ENCODE measurements at regions not wholly inside any gene's neighbourhood (a gene's known extent, or its start where the extent isn't known, plus 50 kb on each side); places are given as distances from the start of the nearest gene placed in this dataset.

DNA sequence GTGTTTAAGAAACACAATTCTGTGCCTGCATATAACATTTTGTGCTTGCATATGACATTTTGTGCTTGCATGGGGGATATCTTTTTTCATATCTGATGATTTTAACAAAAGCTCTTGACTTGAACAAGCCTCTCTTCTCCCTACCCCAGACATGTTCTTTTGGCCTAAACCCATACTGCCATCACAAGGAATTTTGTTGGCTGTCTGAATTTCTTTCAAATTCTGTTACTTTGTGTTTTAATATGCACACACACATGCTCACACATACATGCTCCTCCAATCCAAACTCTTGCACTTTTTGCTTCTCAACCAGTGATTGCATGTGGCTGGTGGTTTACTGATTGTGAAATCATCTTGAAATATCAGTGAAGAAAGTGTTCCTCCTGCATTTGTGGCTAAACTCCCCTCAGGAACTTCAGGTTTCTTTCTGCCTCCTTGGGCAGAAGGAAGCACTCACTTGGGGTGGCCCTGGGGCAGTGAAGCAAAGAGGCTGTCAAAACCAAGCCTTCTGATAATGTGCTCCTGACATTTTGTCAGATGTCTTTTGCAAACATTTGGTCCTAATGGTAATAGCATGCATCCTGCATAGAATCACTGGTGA lies 377.2 kb upstream of the KLF4 start:
- Histone ChIP-seq H3K4ac (ENCODE audit: low read depth, low read length) (no peak overlapping the region), H3K23me2 (ENCODE audit: insufficient read length, low read depth, low read length, poor library complexity, severe bottlenecking) (no peaks in the 10 kb centered on the region), H2BK20ac (ENCODE audit: low read depth, low read length, poor library complexity, severe bottlenecking) (no peak overlapping the region), H3K27me3 (ENCODE audit: insufficient read depth, low read length) (no peaks in the 10 kb centered on the region), H3K79me2 (ENCODE audit: insufficient read depth, low read length) (no peaks in the 10 kb centered on the region), H3K4me2 (ENCODE audit: insufficient read depth, insufficient read length, low read length) (no peak overlapping the region), H3T11ph (ENCODE audit: low read length) (no peak overlapping the region), H3K4me1 (ENCODE audit: insufficient read depth, low read length) (no peaks in the 10 kb centered on the region), H4K8ac (replicated peaks; ENCODE audit: insufficient read length, low read depth, low read length) (no peak overlapping the region), H2AK5ac (ENCODE audit: insufficient read length, low read length) (no peak overlapping the region), H2BK15ac (ENCODE audit: low read depth, low read length) (no peak overlapping the region), H4K5ac (ENCODE audit: insufficient read length, low read depth, low read length) (no peak overlapping the region), H3K18ac (ENCODE audit: insufficient read length, low read depth, low read length) (no peak overlapping the region), H3K27ac (ENCODE audit: insufficient read length, low read depth, low read length) (no peak overlapping the region), H4K91ac (ENCODE audit: insufficient read length, low read depth, low read length) (no peak overlapping the region), H4K20me1 (ENCODE audit: control insufficient read depth, insufficient read depth, insufficient read length) (no peaks in the 10 kb centered on the region), H3K14ac (ENCODE audit: insufficient read depth, low read length) (no peak overlapping the region), H3K23ac (ENCODE audit: insufficient read length, low read depth, low read length) (no peak overlapping the region), H3K9ac (ENCODE audit: extremely low read depth, insufficient read length, low read length) (no peak overlapping the region), H3K56ac (ENCODE audit: insufficient read length, low read depth, low read length) (no peak overlapping the region), H2BK5ac (ENCODE audit: insufficient read length, low read length) (no peak overlapping the region), H2BK120ac (ENCODE audit: low read depth, low read length, poor library complexity, severe bottlenecking) (no peak overlapping the region), H3K79me1 (ENCODE audit: insufficient read depth, low read depth, low read length, poor library complexity, severe bottlenecking) (no peaks in the 10 kb centered on the region), H3K9me3 (ENCODE audit: control insufficient read depth, low read depth, low read length) (no peaks in the 10 kb centered on the region), H2AFZ (ENCODE audit: low read length) (no peak overlapping the region), H2BK12ac (ENCODE audit: insufficient read length, low read depth, low read length) (no peak overlapping the region)
- H3K36me3 Mint-ChIP-seq (ENCODE audit: insufficient read depth in 1 of 3, low read depth in 3 of 3) = no peaks in the 10 kb centered on the region
- TF ChIP-seq, protein P1, sequence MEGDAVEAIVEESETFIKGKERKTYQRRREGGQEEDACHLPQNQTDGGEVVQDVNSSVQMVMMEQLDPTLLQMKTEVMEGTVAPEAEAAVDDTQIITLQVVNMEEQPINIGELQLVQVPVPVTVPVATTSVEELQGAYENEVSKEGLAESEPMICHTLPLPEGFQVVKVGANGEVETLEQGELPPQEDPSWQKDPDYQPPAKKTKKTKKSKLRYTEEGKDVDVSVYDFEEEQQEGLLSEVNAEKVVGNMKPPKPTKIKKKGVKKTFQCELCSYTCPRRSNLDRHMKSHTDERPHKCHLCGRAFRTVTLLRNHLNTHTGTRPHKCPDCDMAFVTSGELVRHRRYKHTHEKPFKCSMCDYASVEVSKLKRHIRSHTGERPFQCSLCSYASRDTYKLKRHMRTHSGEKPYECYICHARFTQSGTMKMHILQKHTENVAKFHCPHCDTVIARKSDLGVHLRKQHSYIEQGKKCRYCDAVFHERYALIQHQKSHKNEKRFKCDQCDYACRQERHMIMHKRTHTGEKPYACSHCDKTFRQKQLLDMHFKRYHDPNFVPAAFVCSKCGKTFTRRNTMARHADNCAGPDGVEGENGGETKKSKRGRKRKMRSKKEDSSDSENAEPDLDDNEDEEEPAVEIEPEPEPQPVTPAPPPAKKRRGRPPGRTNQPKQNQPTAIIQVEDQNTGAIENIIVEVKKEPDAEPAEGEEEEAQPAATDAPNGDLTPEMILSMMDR (conservative IDR thresholded peaks at IDR 0.05) = no peak
- no peak for DNase-seq
- H3K4me3 Mint-ChIP-seq = no peak overlapping the region
- H3K27ac Mint-ChIP-seq = peak overlapping the region in 1 of 3 experiments; percentile 61; a peak in 1 of 7 replicates
- H3K27me3 Mint-ChIP-seq (ENCODE audit: low read depth) = peaks cover 3% of the 10 kb centered on the region; the same call in 1 of the 2 replicates
- no peaks in the 10 kb centered on the region; a peak in 1 of 5 replicates for H3K9me3 Mint-ChIP-seq
- peaks cover 0 to 12% of the 10 kb centered on the region in 2 experiments; a peak in 2 of 4 replicates for H3K4me1 Mint-ChIP-seq
